ENCODE measurements at regions not wholly inside any gene's neighbourhood (a gene's known extent, or its start where the extent isn't known, plus 50 kb on each side); places are given as distances from the start of the nearest gene placed in this dataset.

DNA sequence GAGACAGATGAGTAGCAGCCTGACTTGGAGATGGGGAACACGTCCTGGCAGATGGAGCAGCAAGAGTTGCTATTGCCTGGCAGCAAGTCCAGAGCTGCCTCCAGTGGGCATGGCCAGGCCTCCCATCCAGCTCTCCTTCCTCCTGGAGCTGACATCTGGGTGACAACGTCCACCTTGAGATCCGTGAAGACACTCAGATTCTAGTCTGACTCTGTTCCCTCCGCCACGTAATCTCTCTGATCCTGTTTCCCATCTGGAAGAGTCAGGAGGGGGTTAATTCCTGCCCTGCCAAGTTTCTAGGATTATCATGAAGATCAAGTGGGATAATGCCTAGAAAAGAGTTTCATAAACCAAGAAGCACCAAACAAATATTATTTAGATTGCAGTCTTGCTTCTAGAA lies 65.3 kb upstream of the FAM181A start:
- no peaks in the 10 kb centered on the region for H3K9me3 ChIP-seq
- DNase-seq (no peak), ATAC-seq (no peak)
- H3K27ac ChIP-seq: no peak overlapping the region
- no peaks in the 10 kb centered on the region for H3K27me3 ChIP-seq
- H3K36me3 ChIP-seq: no peaks in the 10 kb centered on the region
- H3K4me3 ChIP-seq: no peak overlapping the region
- H3K4me1 ChIP-seq: no peaks in the 10 kb centered on the region
- no peak for TF ChIP-seq POLR2A (IDR thresholded peaks at IDR 0.05)
- intact Hi-C loops (cut with DNase I; ENCODE audit: low total_unique reads) (no loop called here), in situ Hi-C loops (cut with MboI; ENCODE audit: low sequenced_read_pairs in 4 of 4) (no loop called here)

DNA sequence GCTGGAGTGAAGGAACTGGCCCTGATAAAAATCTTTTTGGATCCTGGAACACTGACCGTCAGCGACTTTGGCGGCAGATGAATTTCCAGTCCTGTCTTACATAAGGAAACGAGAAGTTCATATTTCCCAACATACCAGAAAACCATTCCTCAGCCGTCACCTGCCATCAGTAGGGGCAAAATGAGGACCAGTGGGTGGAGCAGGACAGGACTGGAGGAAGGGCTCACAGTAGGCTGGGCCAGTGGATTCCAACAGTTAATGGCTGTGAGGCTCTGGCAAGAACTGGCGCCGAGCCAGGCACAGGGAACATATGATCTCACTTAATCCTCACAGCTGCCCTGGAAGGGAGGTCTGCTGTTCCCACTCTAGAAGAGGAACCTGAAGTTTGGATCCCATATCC lies 67.2 kb upstream of the FAM181A start:
- no peak for TF ChIP-seq POLR2A (IDR thresholded peaks at IDR 0.05)
- TF ChIP-seq, protein P1, sequence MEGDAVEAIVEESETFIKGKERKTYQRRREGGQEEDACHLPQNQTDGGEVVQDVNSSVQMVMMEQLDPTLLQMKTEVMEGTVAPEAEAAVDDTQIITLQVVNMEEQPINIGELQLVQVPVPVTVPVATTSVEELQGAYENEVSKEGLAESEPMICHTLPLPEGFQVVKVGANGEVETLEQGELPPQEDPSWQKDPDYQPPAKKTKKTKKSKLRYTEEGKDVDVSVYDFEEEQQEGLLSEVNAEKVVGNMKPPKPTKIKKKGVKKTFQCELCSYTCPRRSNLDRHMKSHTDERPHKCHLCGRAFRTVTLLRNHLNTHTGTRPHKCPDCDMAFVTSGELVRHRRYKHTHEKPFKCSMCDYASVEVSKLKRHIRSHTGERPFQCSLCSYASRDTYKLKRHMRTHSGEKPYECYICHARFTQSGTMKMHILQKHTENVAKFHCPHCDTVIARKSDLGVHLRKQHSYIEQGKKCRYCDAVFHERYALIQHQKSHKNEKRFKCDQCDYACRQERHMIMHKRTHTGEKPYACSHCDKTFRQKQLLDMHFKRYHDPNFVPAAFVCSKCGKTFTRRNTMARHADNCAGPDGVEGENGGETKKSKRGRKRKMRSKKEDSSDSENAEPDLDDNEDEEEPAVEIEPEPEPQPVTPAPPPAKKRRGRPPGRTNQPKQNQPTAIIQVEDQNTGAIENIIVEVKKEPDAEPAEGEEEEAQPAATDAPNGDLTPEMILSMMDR (IDR thresholded peaks at IDR 0.05 in 4 of 5, conservative IDR thresholded peaks at IDR 0.05 in 1 of 5): no peak
- no peak overlapping the region for H3K4me3 ChIP-seq
- H3K27ac ChIP-seq: no peak overlapping the region
- ATAC-seq: peak; percentile 39 to 74
- H3K27me3 ChIP-seq: peaks cover 4 to 9% (median 8%) of the 10 kb centered on the region in 3 donors
- in situ Hi-C loops (cut with MboI; ENCODE audit: low sequenced_read_pairs in 4 of 4): no loop called here
- H3K9me3 ChIP-seq: no peaks in the 10 kb centered on the region
- H3K4me1 ChIP-seq: no peaks in the 10 kb centered on the region
- intact Hi-C loops (cut with DNase I; ENCODE audit: low total_unique reads): no loop called here
- peak in 1 of 2 donors; percentile 66 for DNase-seq
- H3K36me3 ChIP-seq: no peaks in the 10 kb centered on the region

- no peak for DNase-seq
Observed at GRCh38 chr14:93858896-93859295, 68.2 kb upstream of the FAM181A start.

GRCh38 chr14:93857500-93858283 lies 69.4 kb upstream of the PRIMA1 start:
- no peaks in the 10 kb centered on the region for H3K4me1 ChIP-seq
- no peaks in the 10 kb centered on the region for H3K9me3 ChIP-seq
- H3K4me3 ChIP-seq: no peak overlapping the region
- no peak for TF ChIP-seq POLR2A (IDR thresholded peaks at IDR 0.05)
- TF ChIP-seq, protein P1 (IDR thresholded peaks at IDR 0.05 in 4 of 5, conservative IDR thresholded peaks at IDR 0.05 in 1 of 5): no peak
- peaks cover 8 to 16% (median 8%) of the 10 kb centered on the region in 3 donors for H3K27me3 ChIP-seq
- no peak overlapping the region for H3K27ac ChIP-seq
- DNase-seq (peak in 1 of 2 donors; percentile 21), ATAC-seq (peak in 1 of 2 donors; percentile 29)
- no peaks in the 10 kb centered on the region for H3K36me3 ChIP-seq
- in situ Hi-C loops (cut with MboI; ENCODE audit: low sequenced_read_pairs in 4 of 4): no loop called here
- intact Hi-C loops (cut with DNase I; ENCODE audit: low total_unique reads): no loop called here

More at GRCh38 chr14:93858896-93859295, 68.2 kb upstream of the FAM181A start:
- Histone ChIP-seq H3K36me3 (no peaks in the 10 kb centered on the region), H3K4me1 (no peaks in the 10 kb centered on the region), H3K27ac (no peak overlapping the region), H3K27me3 (peaks cover 4 to 12% (median 8%) of the 10 kb centered on the region in 3 donors), H3K4me3 (no peak overlapping the region), H3K9me3 (no peaks in the 10 kb centered on the region)
- in situ Hi-C loops (cut with MboI; ENCODE audit: low sequenced_read_pairs in 4 of 4) (no loop called here), intact Hi-C loops (cut with DNase I; ENCODE audit: low total_unique reads) (no loop called here)
- no peak for TF ChIP-seq POLR2A (IDR thresholded peaks at IDR 0.05)
- TF ChIP-seq, protein P1 (IDR thresholded peaks at IDR 0.05 in 4 of 5, conservative IDR thresholded peaks at IDR 0.05 in 1 of 5): no peak
- ATAC-seq: no peak

- Histone ChIP-seq H3K9me3 (no peaks in the 10 kb centered on the region), H3K4me1 (no peaks in the 10 kb centered on the region)
- in situ Hi-C loops (cut with MboI; ENCODE audit: low sequenced_read_pairs in 4 of 4): no loop called here
Observed at GRCh38 chr14:93857081-93857480, 68.8 kb upstream of the PRIMA1 start.

More at GRCh38 chr14:93857081-93857480, 68.8 kb upstream of the PRIMA1 start:
- DNase-seq (no peak), ATAC-seq (no peak)
- intact Hi-C loops (cut with DNase I; ENCODE audit: low total_unique reads): no loop called here
- Histone ChIP-seq H3K27ac (no peak overlapping the region), H3K4me3 (no peak overlapping the region), H3K27me3 (peaks cover 8 to 16% (median 8%) of the 10 kb centered on the region in 3 donors), H3K36me3 (no peaks in the 10 kb centered on the region)
- TF ChIP-seq, protein P1 (IDR thresholded peaks at IDR 0.05 in 4 of 5, conservative IDR thresholded peaks at IDR 0.05 in 1 of 5): no peak
- no peak for TF ChIP-seq POLR2A (IDR thresholded peaks at IDR 0.05)

Data from gastrocnemius medialis (tissue), 4 donors.